Hippocampal formation (tissue), 2 donors: ENCODE measurements at regions not wholly inside any gene's neighbourhood (a gene's known extent, or its start where the extent isn't known, plus 50 kb on each side); places are given as distances from the start of the nearest gene placed in this dataset.

Experiments
- DNase-seq, 2 donors: peaks; one replicate each; lab custom pipeline; 2025; lab: John Stamatoyannopoulos, UW

- no peak for DNase-seq
Observed at GRCh38 chr9:118751077-118751847, 618.0 kb downstream of the BRINP1 start.

GRCh38 chr9:118751848-118752223 lies 617.4 kb downstream of the BRINP1 start:
- no peak for DNase-seq

GRCh38 chr9:118761016-118761790 lies 608.0 kb downstream of the BRINP1 start:
- DNase-seq: no peak

GRCh38 chr9:118767571-118767970 lies 601.7 kb downstream of the BRINP1 start:
- DNase-seq: no peak

GRCh38 chr9:118782790-118783463 lies 586.3 kb downstream of the BRINP1 start:
- no peak for DNase-seq

- DNase-seq: no peak
Observed at GRCh38 chr9:118784033-118784432, 585.2 kb downstream of the BRINP1 start.

GRCh38 chr9:118785456-118785855 lies 583.8 kb downstream of the BRINP1 start:
- no peak for DNase-seq

- no peak for DNase-seq
Observed at GRCh38 chr9:118786877-118787276, 582.4 kb downstream of the BRINP1 start.

GRCh38 chr9:118809160-118809625 lies 560.0 kb downstream of the BRINP1 start:
- no peak for DNase-seq

GRCh38 chr9:118829334-118829733 lies 539.9 kb downstream of the BRINP1 start:
- DNase-seq: no peak

GRCh38 chr9:118832371-118832770 lies 536.9 kb downstream of the BRINP1 start:
- no peak for DNase-seq

- DNase-seq: no peak
Observed at GRCh38 chr9:118836891-118837290, 532.3 kb downstream of the BRINP1 start.

- no peak for DNase-seq
Observed at GRCh38 chr9:118871531-118871930, 497.7 kb downstream of the BRINP1 start.

GRCh38 chr9:118882684-118883083 lies 486.6 kb downstream of the BRINP1 start:
- no peak for DNase-seq

- no peak for DNase-seq
Observed at GRCh38 chr9:118883411-118883810, 485.8 kb downstream of the BRINP1 start.

- DNase-seq: no peak
Observed at GRCh38 chr9:118891213-118891612, 478.0 kb downstream of the BRINP1 start.

- no peak for DNase-seq
Observed at GRCh38 chr9:118896324-118897000, 472.8 kb downstream of the BRINP1 start.

- DNase-seq: no peak
Observed at GRCh38 chr9:118918180-118918579, 451.1 kb downstream of the BRINP1 start.

- DNase-seq: no peak
Observed at GRCh38 chr9:118928722-118929121, 440.5 kb downstream of the BRINP1 start.

GRCh38 chr9:118929287-118929686 lies 439.9 kb downstream of the BRINP1 start:
- no peak for DNase-seq

GRCh38 chr9:118931941-118932340 lies 437.3 kb downstream of the BRINP1 start:
- no peak for DNase-seq

GRCh38 chr9:118938581-118938980 lies 430.7 kb downstream of the BRINP1 start:
- no peak for DNase-seq
